ENCODE measurements at regions not wholly inside any gene's neighbourhood (a gene's known extent, or its start where the extent isn't known, plus 50 kb on each side); places are given as distances from the start of the nearest gene placed in this dataset.

- in situ Hi-C loops (cut with HindIII; ENCODE audit: low pct_unique_long_range_greater_than_20kb, low sequenced_read_pairs), result no loop called here
- TF ChIP-seq JUND (IDR thresholded peaks at IDR 0.05; ENCODE audit: low read depth), result no peak
Observed at GRCh38 chr18:28692337-28692736, 515.4 kb upstream of the CDH2 start.

GRCh38 chr18:28691496-28691840 lies 514.5 kb upstream of the CDH2 start:
- DNase-seq (ENCODE audit: low read depth in 1 of 2, low spot score in 1 of 2), result no peak
- in situ Hi-C loops (cut with HindIII; ENCODE audit: low pct_unique_long_range_greater_than_20kb, low sequenced_read_pairs), result no loop called here

More at GRCh38 chr18:28692337-28692736, 515.4 kb upstream of the CDH2 start:
- DNase-seq (ENCODE audit: low read depth in 1 of 2, low spot score in 1 of 2), result no peak

GRCh38 chr18:28690836-28691495 lies 514.0 kb upstream of the CDH2 start:
- DNase-seq (ENCODE audit: low read depth in 1 of 2, low spot score in 1 of 2), result no peak
- in situ Hi-C loops (cut with HindIII; ENCODE audit: low pct_unique_long_range_greater_than_20kb, low sequenced_read_pairs), result no loop called here
- no peak for TF ChIP-seq JUND (IDR thresholded peaks at IDR 0.05; ENCODE audit: low read depth)

More at GRCh38 chr18:28691496-28691840, 514.5 kb upstream of the CDH2 start:
- TF ChIP-seq JUND (IDR thresholded peaks at IDR 0.05; ENCODE audit: low read depth), result no peak

GRCh38 chr18:28690100-28690499 lies 513.2 kb upstream of the CDH2 start:
- no peak for TF ChIP-seq JUND (IDR thresholded peaks at IDR 0.05; ENCODE audit: low read depth)

GRCh38 chr18:28689588-28689987 lies 512.7 kb upstream of the CDH2 start:
- in situ Hi-C loops (cut with HindIII; ENCODE audit: low pct_unique_long_range_greater_than_20kb, low sequenced_read_pairs), result no loop called here
- TF ChIP-seq JUND (IDR thresholded peaks at IDR 0.05; ENCODE audit: low read depth), result no peak
- no peak for DNase-seq (ENCODE audit: low read depth in 1 of 2, low spot score in 1 of 2)

More at GRCh38 chr18:28690100-28690499, 513.2 kb upstream of the CDH2 start:
- DNase-seq (ENCODE audit: low read depth in 1 of 2, low spot score in 1 of 2), result no peak
- in situ Hi-C loops (cut with HindIII; ENCODE audit: low pct_unique_long_range_greater_than_20kb, low sequenced_read_pairs), result no loop called here

GRCh38 chr18:28684746-28685355 lies 507.9 kb upstream of the CDH2 start:
- no peak for TF ChIP-seq JUND (IDR thresholded peaks at IDR 0.05; ENCODE audit: low read depth)
- DNase-seq (ENCODE audit: low read depth in 1 of 2, low spot score in 1 of 2), result no peak
- in situ Hi-C loops (cut with HindIII; ENCODE audit: low pct_unique_long_range_greater_than_20kb, low sequenced_read_pairs), result no loop called here

- DNase-seq (ENCODE audit: low read depth in 1 of 2, low spot score in 1 of 2), result no peak
- no peak for TF ChIP-seq JUND (IDR thresholded peaks at IDR 0.05; ENCODE audit: low read depth)
- in situ Hi-C loops (cut with HindIII; ENCODE audit: low pct_unique_long_range_greater_than_20kb, low sequenced_read_pairs), result no loop called here
Observed at GRCh38 chr18:28682912-28683311, 506.0 kb upstream of the CDH2 start.

- in situ Hi-C loops (cut with HindIII; ENCODE audit: low pct_unique_long_range_greater_than_20kb, low sequenced_read_pairs), result no loop called here
- DNase-seq (ENCODE audit: low read depth in 1 of 2, low spot score in 1 of 2), result no peak
- TF ChIP-seq JUND (IDR thresholded peaks at IDR 0.05; ENCODE audit: low read depth), result no peak
Observed at GRCh38 chr18:28669165-28669564, 492.2 kb upstream of the CDH2 start.

- TF ChIP-seq JUND (IDR thresholded peaks at IDR 0.05; ENCODE audit: low read depth), result no peak
Observed at GRCh38 chr18:28666216-28666615, 489.3 kb upstream of the CDH2 start.

GRCh38 chr18:28657961-28658360 lies 481.0 kb upstream of the CDH2 start:
- no peak for TF ChIP-seq JUND (IDR thresholded peaks at IDR 0.05; ENCODE audit: low read depth)
- in situ Hi-C loops (cut with HindIII; ENCODE audit: low pct_unique_long_range_greater_than_20kb, low sequenced_read_pairs), result no loop called here
- no peak for DNase-seq (ENCODE audit: low read depth in 1 of 2, low spot score in 1 of 2)

More at GRCh38 chr18:28666216-28666615, 489.3 kb upstream of the CDH2 start:
- no peak for DNase-seq (ENCODE audit: low read depth in 1 of 2, low spot score in 1 of 2)
- in situ Hi-C loops (cut with HindIII; ENCODE audit: low pct_unique_long_range_greater_than_20kb, low sequenced_read_pairs), result no loop called here

- no peak for DNase-seq (ENCODE audit: low read depth in 1 of 2, low spot score in 1 of 2)
- in situ Hi-C loops (cut with HindIII; ENCODE audit: low pct_unique_long_range_greater_than_20kb, low sequenced_read_pairs), result no loop called here
- TF ChIP-seq JUND (IDR thresholded peaks at IDR 0.05; ENCODE audit: low read depth), result no peak
Observed at GRCh38 chr18:28652654-28653053, 475.7 kb upstream of the CDH2 start.

- in situ Hi-C loops (cut with HindIII; ENCODE audit: low pct_unique_long_range_greater_than_20kb, low sequenced_read_pairs), result no loop called here
- TF ChIP-seq JUND (IDR thresholded peaks at IDR 0.05; ENCODE audit: low read depth), result no peak
- no peak for DNase-seq (ENCODE audit: low read depth in 1 of 2, low spot score in 1 of 2)
Observed at GRCh38 chr18:28651298-28651697, 474.4 kb upstream of the CDH2 start.

GRCh38 chr18:28650860-28651259 lies 473.9 kb upstream of the CDH2 start:
- no peak for TF ChIP-seq JUND (IDR thresholded peaks at IDR 0.05; ENCODE audit: low read depth)
- in situ Hi-C loops (cut with HindIII; ENCODE audit: low pct_unique_long_range_greater_than_20kb, low sequenced_read_pairs), result no loop called here
- DNase-seq (ENCODE audit: low read depth in 1 of 2, low spot score in 1 of 2), result no peak

- in situ Hi-C loops (cut with HindIII; ENCODE audit: low pct_unique_long_range_greater_than_20kb, low sequenced_read_pairs), result no loop called here
- TF ChIP-seq JUND (IDR thresholded peaks at IDR 0.05; ENCODE audit: low read depth), result no peak
- no peak for DNase-seq (ENCODE audit: low read depth in 1 of 2, low spot score in 1 of 2)
Observed at GRCh38 chr18:28647961-28648360, 471.0 kb upstream of the CDH2 start.
